ENCODE measurements at regions not wholly inside any gene's neighbourhood (a gene's known extent, or its start where the extent isn't known, plus 50 kb on each side); places are given as distances from the start of the nearest gene placed in this dataset.

- H3K27me3 Mint-ChIP-seq (ENCODE audit: unreplicated experiment): peaks cover 3% of the 10 kb centered on the region
- H3K4me3 Mint-ChIP-seq (ENCODE audit: unreplicated experiment): no peak overlapping the region
- TF ChIP-seq CTCF (IDR thresholded peaks at IDR 0.05; ENCODE audit: unreplicated experiment): no peak
- no peaks in the 10 kb centered on the region for H3K36me3 Mint-ChIP-seq (ENCODE audit: low read depth, unreplicated experiment)
- no peak overlapping the region for H3K27ac Mint-ChIP-seq (ENCODE audit: unreplicated experiment)
- no peaks in the 10 kb centered on the region for H3K4me1 Mint-ChIP-seq (ENCODE audit: unreplicated experiment)
- no peak for DNase-seq (ENCODE audit: low spot score)
- H3K9me3 Mint-ChIP-seq (ENCODE audit: unreplicated experiment): no peaks in the 10 kb centered on the region
These were observed 256.0 kb upstream of the MAF start for GRCh38 chr16:79856581-79856980.

- no peaks in the 10 kb centered on the region for H3K4me1 Mint-ChIP-seq (ENCODE audit: unreplicated experiment)
- TF ChIP-seq CTCF (IDR thresholded peaks at IDR 0.05; ENCODE audit: unreplicated experiment): no peak
- no peaks in the 10 kb centered on the region for H3K36me3 Mint-ChIP-seq (ENCODE audit: low read depth, unreplicated experiment)
- no peak overlapping the region for H3K27ac Mint-ChIP-seq (ENCODE audit: unreplicated experiment)
- DNase-seq (ENCODE audit: low spot score): no peak
- H3K27me3 Mint-ChIP-seq (ENCODE audit: unreplicated experiment): peaks cover 3% of the 10 kb centered on the region
- no peaks in the 10 kb centered on the region for H3K9me3 Mint-ChIP-seq (ENCODE audit: unreplicated experiment)
- H3K4me3 Mint-ChIP-seq (ENCODE audit: unreplicated experiment): no peak overlapping the region
These were observed 249.8 kb upstream of the MAF start for GRCh38 chr16:79850348-79850747.

- TF ChIP-seq CTCF (IDR thresholded peaks at IDR 0.05; ENCODE audit: unreplicated experiment): no peak
- H3K9me3 Mint-ChIP-seq (ENCODE audit: unreplicated experiment): no peaks in the 10 kb centered on the region
- H3K27ac Mint-ChIP-seq (ENCODE audit: unreplicated experiment): no peak overlapping the region
- peaks cover 3% of the 10 kb centered on the region for H3K27me3 Mint-ChIP-seq (ENCODE audit: unreplicated experiment)
- no peak for DNase-seq (ENCODE audit: low spot score)
- no peak overlapping the region for H3K4me3 Mint-ChIP-seq (ENCODE audit: unreplicated experiment)
- no peaks in the 10 kb centered on the region for H3K36me3 Mint-ChIP-seq (ENCODE audit: low read depth, unreplicated experiment)
- no peaks in the 10 kb centered on the region for H3K4me1 Mint-ChIP-seq (ENCODE audit: unreplicated experiment)
These were observed 248.6 kb upstream of the MAF start for GRCh38 chr16:79849119-79849518.

GRCh38 chr16:79848719-79849118 lies 248.2 kb upstream of the MAF start:
- no peak overlapping the region for H3K27ac Mint-ChIP-seq (ENCODE audit: unreplicated experiment)
- no peak overlapping the region for H3K4me3 Mint-ChIP-seq (ENCODE audit: unreplicated experiment)
- H3K36me3 Mint-ChIP-seq (ENCODE audit: low read depth, unreplicated experiment): no peaks in the 10 kb centered on the region
- H3K27me3 Mint-ChIP-seq (ENCODE audit: unreplicated experiment): peaks cover 3% of the 10 kb centered on the region
- no peaks in the 10 kb centered on the region for H3K9me3 Mint-ChIP-seq (ENCODE audit: unreplicated experiment)
- DNase-seq (ENCODE audit: low spot score): no peak
- no peaks in the 10 kb centered on the region for H3K4me1 Mint-ChIP-seq (ENCODE audit: unreplicated experiment)
- no peak for TF ChIP-seq CTCF (IDR thresholded peaks at IDR 0.05; ENCODE audit: unreplicated experiment)

- H3K4me3 Mint-ChIP-seq (ENCODE audit: unreplicated experiment): no peak overlapping the region
- no peak for TF ChIP-seq CTCF (IDR thresholded peaks at IDR 0.05; ENCODE audit: unreplicated experiment)
- no peaks in the 10 kb centered on the region for H3K4me1 Mint-ChIP-seq (ENCODE audit: unreplicated experiment)
- H3K27ac Mint-ChIP-seq (ENCODE audit: unreplicated experiment): no peak overlapping the region
- H3K36me3 Mint-ChIP-seq (ENCODE audit: low read depth, unreplicated experiment): no peaks in the 10 kb centered on the region
- no peaks in the 10 kb centered on the region for H3K9me3 Mint-ChIP-seq (ENCODE audit: unreplicated experiment)
- no peaks in the 10 kb centered on the region for H3K27me3 Mint-ChIP-seq (ENCODE audit: unreplicated experiment)
- DNase-seq (ENCODE audit: low spot score): no peak
These were observed 247.0 kb upstream of the MAF start for GRCh38 chr16:79847569-79847968.

All from endothelial cell (in vitro differentiated cells).